ENCODE measurements at regions not wholly inside any gene's neighbourhood (a gene's known extent, or its start where the extent isn't known, plus 50 kb on each side); places are given as distances from the start of the nearest gene placed in this dataset.

GRCh38 chr17:5718726-5719125 lies 134.4 kb upstream of the NLRP1 start:
- no peak overlapping the region for H3K27ac Mint-ChIP-seq (ENCODE audit: low read depth)
- H3K4me3 Mint-ChIP-seq, result no peak overlapping the region

GRCh38 chr17:5719976-5720375 lies 135.7 kb upstream of the NLRP1 start:
- H3K4me3 Mint-ChIP-seq, result no peak overlapping the region
- no peaks in the 10 kb centered on the region for H3K36me3 Mint-ChIP-seq (ENCODE audit: insufficient read depth)
- H3K27ac Mint-ChIP-seq (ENCODE audit: low read depth), result no peak overlapping the region
- peaks cover 81% of the 10 kb centered on the region for H3K27me3 Mint-ChIP-seq
- no peak for ATAC-seq (replicated peaks; ENCODE audit: extremely low read depth, poor library complexity, severe bottlenecking)
- H3K4me1 Mint-ChIP-seq, result no peaks in the 10 kb centered on the region
- no peaks in the 10 kb centered on the region for H3K9me3 Mint-ChIP-seq
- no peak for DNase-seq (ENCODE audit: low spot score in 2 of 2)

More at GRCh38 chr17:5718726-5719125, 134.4 kb upstream of the NLRP1 start:
- Mint-ChIP-seq H3K4me1 (no peaks in the 10 kb centered on the region), H3K36me3 (ENCODE audit: insufficient read depth) (no peaks in the 10 kb centered on the region), H3K9me3 (no peaks in the 10 kb centered on the region), H3K27me3 (peaks cover 81% of the 10 kb centered on the region)
- no peak for ATAC-seq (replicated peaks; ENCODE audit: extremely low read depth, poor library complexity, severe bottlenecking)
- no peak for DNase-seq (ENCODE audit: low spot score in 2 of 2)

- H3K27me3 Mint-ChIP-seq, result peaks cover 91% of the 10 kb centered on the region
- ATAC-seq (replicated peaks; ENCODE audit: extremely low read depth, poor library complexity, severe bottlenecking), result no peak
- no peaks in the 10 kb centered on the region for H3K9me3 Mint-ChIP-seq
Observed at GRCh38 chr17:5730373-5730772, 146.1 kb upstream of the NLRP1 start.

GRCh38 chr17:5740937-5741336 lies 156.6 kb upstream of the NLRP1 start:
- no peaks in the 10 kb centered on the region for H3K36me3 Mint-ChIP-seq (ENCODE audit: insufficient read depth)
- ATAC-seq (replicated peaks; ENCODE audit: extremely low read depth, poor library complexity, severe bottlenecking), result no peak
- H3K9me3 Mint-ChIP-seq, result no peaks in the 10 kb centered on the region

More at GRCh38 chr17:5730373-5730772, 146.1 kb upstream of the NLRP1 start:
- no peak overlapping the region for H3K27ac Mint-ChIP-seq (ENCODE audit: low read depth)
- H3K36me3 Mint-ChIP-seq (ENCODE audit: insufficient read depth), result peaks cover 2% of the 10 kb centered on the region
- H3K4me1 Mint-ChIP-seq, result no peaks in the 10 kb centered on the region
- DNase-seq (ENCODE audit: low spot score in 2 of 2), result no peak
- no peak overlapping the region for H3K4me3 Mint-ChIP-seq

GRCh38 chr17:5741810-5742209 lies 157.5 kb upstream of the NLRP1 start:
- no peaks in the 10 kb centered on the region for H3K36me3 Mint-ChIP-seq (ENCODE audit: insufficient read depth)
- no peaks in the 10 kb centered on the region for H3K9me3 Mint-ChIP-seq
- H3K27ac Mint-ChIP-seq (ENCODE audit: low read depth), result no peak overlapping the region
- H3K27me3 Mint-ChIP-seq, result peaks cover 50% of the 10 kb centered on the region
- H3K4me1 Mint-ChIP-seq, result no peaks in the 10 kb centered on the region
- H3K4me3 Mint-ChIP-seq, result no peak overlapping the region
- DNase-seq (ENCODE audit: low spot score in 2 of 2) (no peak), ATAC-seq (replicated peaks; ENCODE audit: extremely low read depth, poor library complexity, severe bottlenecking) (no peak)

More at GRCh38 chr17:5740937-5741336, 156.6 kb upstream of the NLRP1 start:
- H3K4me3 Mint-ChIP-seq, result no peak overlapping the region
- no peak overlapping the region for H3K27ac Mint-ChIP-seq (ENCODE audit: low read depth)
- H3K27me3 Mint-ChIP-seq, result peaks cover 54% of the 10 kb centered on the region
- DNase-seq (ENCODE audit: low spot score in 2 of 2), result no peak
- H3K4me1 Mint-ChIP-seq, result no peaks in the 10 kb centered on the region

GRCh38 chr17:5745111-5745813 lies 161.0 kb upstream of the NLRP1 start:
- Mint-ChIP-seq H3K27me3 (peaks cover 40% of the 10 kb centered on the region), H3K27ac (ENCODE audit: low read depth) (no peak overlapping the region), H3K4me1 (no peaks in the 10 kb centered on the region), H3K9me3 (no peaks in the 10 kb centered on the region), H3K4me3 (no peak overlapping the region), H3K36me3 (ENCODE audit: insufficient read depth) (no peaks in the 10 kb centered on the region)
- no peak for DNase-seq (ENCODE audit: low spot score in 2 of 2)
- ATAC-seq (replicated peaks; ENCODE audit: extremely low read depth, poor library complexity, severe bottlenecking), result no peak

- no peaks in the 10 kb centered on the region for H3K36me3 Mint-ChIP-seq (ENCODE audit: insufficient read depth)
- H3K27me3 Mint-ChIP-seq, result peaks cover 41% of the 10 kb centered on the region
- H3K27ac Mint-ChIP-seq (ENCODE audit: low read depth), result no peak overlapping the region
Observed at GRCh38 chr17:5747276-5747675, 163.0 kb upstream of the NLRP1 start.

GRCh38 chr17:5747964-5748363 lies 163.7 kb upstream of the NLRP1 start:
- no peaks in the 10 kb centered on the region for H3K36me3 Mint-ChIP-seq (ENCODE audit: insufficient read depth)
- H3K4me3 Mint-ChIP-seq, result no peak overlapping the region
- no peak for DNase-seq (ENCODE audit: low spot score in 2 of 2)
- H3K27ac Mint-ChIP-seq (ENCODE audit: low read depth), result no peak overlapping the region
- no peak for ATAC-seq (replicated peaks; ENCODE audit: extremely low read depth, poor library complexity, severe bottlenecking)
- no peaks in the 10 kb centered on the region for H3K4me1 Mint-ChIP-seq
- H3K27me3 Mint-ChIP-seq, result peaks cover 37% of the 10 kb centered on the region
- H3K9me3 Mint-ChIP-seq, result no peaks in the 10 kb centered on the region

More at GRCh38 chr17:5747276-5747675, 163.0 kb upstream of the NLRP1 start:
- DNase-seq (ENCODE audit: low spot score in 2 of 2), result no peak
- ATAC-seq (replicated peaks; ENCODE audit: extremely low read depth, poor library complexity, severe bottlenecking), result no peak
- Mint-ChIP-seq H3K4me3 (no peak overlapping the region), H3K9me3 (no peaks in the 10 kb centered on the region), H3K4me1 (no peaks in the 10 kb centered on the region)

GRCh38 chr17:5753421-5753820 lies 169.1 kb upstream of the NLRP1 start:
- H3K4me1 Mint-ChIP-seq, result no peaks in the 10 kb centered on the region
- no peak overlapping the region for H3K27ac Mint-ChIP-seq (ENCODE audit: low read depth)
- peaks cover 67% of the 10 kb centered on the region for H3K27me3 Mint-ChIP-seq
- no peak for ATAC-seq (replicated peaks; ENCODE audit: extremely low read depth, poor library complexity, severe bottlenecking)
- no peaks in the 10 kb centered on the region for H3K9me3 Mint-ChIP-seq
- no peak overlapping the region for H3K4me3 Mint-ChIP-seq
- H3K36me3 Mint-ChIP-seq (ENCODE audit: insufficient read depth), result no peaks in the 10 kb centered on the region
- no peak for DNase-seq (ENCODE audit: low spot score in 2 of 2)

GRCh38 chr17:5757314-5757907 lies 173.1 kb upstream of the NLRP1 start:
- Mint-ChIP-seq H3K4me3 (no peak overlapping the region), H3K36me3 (ENCODE audit: insufficient read depth) (no peaks in the 10 kb centered on the region), H3K9me3 (no peaks in the 10 kb centered on the region), H3K27ac (ENCODE audit: low read depth) (no peak overlapping the region), H3K4me1 (no peaks in the 10 kb centered on the region), H3K27me3 (peaks cover 75% of the 10 kb centered on the region)
- DNase-seq (ENCODE audit: low spot score in 2 of 2), result no peak
- ATAC-seq (replicated peaks; ENCODE audit: extremely low read depth, poor library complexity, severe bottlenecking), result no peak

- Mint-ChIP-seq H3K27me3 (peaks cover 77% of the 10 kb centered on the region), H3K4me3 (no peak overlapping the region), H3K9me3 (no peaks in the 10 kb centered on the region), H3K27ac (ENCODE audit: low read depth) (no peak overlapping the region), H3K36me3 (ENCODE audit: insufficient read depth) (no peaks in the 10 kb centered on the region), H3K4me1 (no peaks in the 10 kb centered on the region)
- DNase-seq (ENCODE audit: low spot score in 2 of 2), result no peak
- no peak for ATAC-seq (replicated peaks; ENCODE audit: extremely low read depth, poor library complexity, severe bottlenecking)
Observed at GRCh38 chr17:5758651-5759050, 174.3 kb upstream of the NLRP1 start.

GRCh38 chr17:5759501-5759925 lies 175.2 kb upstream of the NLRP1 start:
- no peaks in the 10 kb centered on the region for H3K4me1 Mint-ChIP-seq
- H3K27me3 Mint-ChIP-seq, result peaks cover 74% of the 10 kb centered on the region
- H3K27ac Mint-ChIP-seq (ENCODE audit: low read depth), result no peak overlapping the region
- no peak for DNase-seq (ENCODE audit: low spot score in 2 of 2)
- H3K4me3 Mint-ChIP-seq, result no peak overlapping the region
- no peaks in the 10 kb centered on the region for H3K36me3 Mint-ChIP-seq (ENCODE audit: insufficient read depth)
- H3K9me3 Mint-ChIP-seq, result no peaks in the 10 kb centered on the region
- ATAC-seq (replicated peaks; ENCODE audit: extremely low read depth, poor library complexity, severe bottlenecking), result no peak

- Mint-ChIP-seq H3K27ac (ENCODE audit: low read depth) (no peak overlapping the region), H3K9me3 (no peaks in the 10 kb centered on the region), H3K4me3 (no peak overlapping the region), H3K4me1 (no peaks in the 10 kb centered on the region), H3K27me3 (peaks cover 59% of the 10 kb centered on the region), H3K36me3 (ENCODE audit: insufficient read depth) (no peaks in the 10 kb centered on the region)
- ATAC-seq (replicated peaks; ENCODE audit: extremely low read depth, poor library complexity, severe bottlenecking) (no peak), DNase-seq (ENCODE audit: low spot score in 2 of 2) (no peak)
Observed at GRCh38 chr17:5762191-5762590, 177.9 kb upstream of the NLRP1 start.

All from central memory CD8-positive, alpha-beta T cell (primary cell).